LNCAP (cell line): ENCODE measurements at regions not wholly inside any gene's neighbourhood (a gene's known extent, or its start where the extent isn't known, plus 50 kb on each side); places are given as distances from the start of the nearest gene placed in this dataset.
A peak's percentile ranks its signal among the peaks of the same experiment; 100 is the strongest.

Experiments
- CTCF ChIP-seq: fragments of 450-650 bp; IDR thresholded peaks from 2 replicates; pipeline ENCODE4 v1.5.1; 2017; ENCODE audit warnings: mild to moderate bottlenecking

GRCh38 chr20:19882446-19882845 lies 124.4 kb downstream of the RIN2 start:
- TF ChIP-seq CTCF, result no peak

GRCh38 chr20:19883501-19883900 lies 125.4 kb downstream of the RIN2 start:
- TF ChIP-seq CTCF, result no peak

- TF ChIP-seq CTCF, result no peak
These were observed 127.5 kb downstream of the RIN2 start for GRCh38 chr20:19885594-19885938.

- no peak for TF ChIP-seq CTCF
These were observed 128.0 kb downstream of the RIN2 start for GRCh38 chr20:19885939-19886660.

- peak; percentile 27; the same call in 1 of the 2 replicates for TF ChIP-seq CTCF
These were observed 128.7 kb downstream of the RIN2 start for GRCh38 chr20:19886661-19887288.

GRCh38 chr20:19887556-19888268 lies 129.4 kb upstream of the NAA20 start:
- TF ChIP-seq CTCF, result no peak

- TF ChIP-seq CTCF, result no peak
These were observed 128.9 kb upstream of the NAA20 start for GRCh38 chr20:19888269-19888671.
